ENCODE measurements at regions not wholly inside any gene's neighbourhood (a gene's known extent, or its start where the extent isn't known, plus 50 kb on each side); places are given as distances from the start of the nearest gene placed in this dataset.

DNA sequence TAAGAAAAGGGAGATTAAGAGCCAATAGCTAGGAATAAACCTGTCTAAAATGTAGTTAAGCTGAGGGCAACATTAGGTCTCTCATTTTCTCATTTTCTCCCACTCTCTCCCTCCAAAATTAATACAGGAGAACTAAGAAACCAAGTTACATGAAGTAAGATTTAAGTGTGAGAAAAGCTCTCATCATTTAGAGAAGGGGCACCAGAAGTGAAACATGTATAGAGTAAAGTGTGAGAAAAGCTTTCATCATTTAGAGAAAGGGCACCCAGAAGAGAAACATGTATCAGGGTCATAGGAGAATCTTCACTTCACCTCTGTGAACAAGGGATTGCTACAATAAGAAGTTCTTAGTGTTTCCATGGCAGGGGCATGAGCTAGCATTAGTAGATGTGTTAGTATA is 132.4 kb upstream of the CNTN1 start:
- no peak for DNase-seq

DNA sequence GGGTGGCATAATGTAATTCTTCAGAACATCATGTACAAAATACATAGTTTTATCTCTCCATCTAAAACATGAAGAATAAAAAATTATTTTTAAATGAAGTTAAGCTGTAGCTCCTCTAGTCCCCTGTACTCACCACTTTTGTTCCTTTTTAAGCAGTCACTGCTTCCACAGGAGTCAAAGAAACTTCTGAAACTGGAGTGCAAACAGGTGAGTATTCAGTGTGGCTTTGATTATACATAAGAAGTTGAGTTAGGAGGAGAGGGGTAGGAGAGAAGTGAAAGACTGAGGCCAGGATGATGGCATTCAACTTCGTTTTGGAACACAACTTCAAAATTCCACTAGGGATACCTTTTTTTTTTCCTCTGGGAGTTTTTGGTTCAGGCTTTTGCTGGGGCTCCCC is 131.4 kb upstream of the CNTN1 start:
- DNase-seq, result no peak

GRCh38 chr12:40561395-40561966 is 130.8 kb upstream of the CNTN1 start:
- DNase-seq, result no peak

DNA sequence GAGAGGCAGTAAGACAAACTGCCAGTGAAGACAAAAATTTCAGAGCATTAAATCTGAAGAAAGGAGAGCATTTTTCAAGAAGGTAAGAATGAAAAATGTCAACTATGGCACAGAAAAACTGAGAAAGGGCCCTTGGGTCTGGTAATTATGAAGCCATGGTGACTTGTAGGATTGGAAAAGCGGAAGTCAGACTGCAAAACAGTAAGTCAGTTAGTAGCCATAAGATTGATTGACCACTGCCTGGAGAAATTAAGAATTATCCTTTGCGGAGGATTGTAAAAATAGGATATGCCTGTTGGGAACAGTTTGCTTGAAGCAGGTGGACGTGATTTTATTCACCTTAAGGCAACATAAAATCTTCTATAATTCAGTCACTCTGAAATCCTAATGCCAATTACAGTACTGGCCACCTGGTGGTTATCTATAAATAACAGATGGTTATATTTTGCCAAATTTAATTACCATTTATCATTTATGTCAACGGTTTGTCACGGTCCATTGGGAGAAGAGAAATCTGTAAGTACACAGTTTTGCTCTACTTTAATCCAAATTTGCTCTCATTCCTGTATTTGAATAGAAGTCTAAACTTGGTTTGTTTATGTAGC is 127.1 kb upstream of the CNTN1 start:
- DNase-seq, result peak; percentile 63

- no peak for DNase-seq
Observed at GRCh38 chr12:40566271-40566670, 126.0 kb upstream of the CNTN1 start.

- no peak for DNase-seq
Observed at GRCh38 chr12:40569626-40570179, 122.5 kb upstream of the CNTN1 start.

DNA sequence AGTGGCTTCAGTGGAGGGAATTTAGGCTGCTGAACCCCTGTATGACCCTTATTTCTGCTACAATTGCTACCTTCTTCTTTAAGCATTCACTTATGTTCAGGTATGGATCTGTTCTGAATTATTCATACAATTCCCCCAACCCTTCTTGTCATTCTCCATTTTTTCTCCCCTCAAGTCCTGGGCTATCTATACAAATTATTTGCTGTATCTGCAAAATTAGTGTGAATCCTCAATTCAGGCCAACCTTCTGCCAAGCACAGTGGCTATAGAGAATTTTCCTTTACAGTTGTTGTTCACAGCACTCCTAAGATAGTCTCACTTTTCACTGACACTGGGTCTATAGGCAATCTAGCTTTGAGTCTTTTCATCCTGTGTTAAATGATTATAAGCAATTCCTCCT is 119.2 kb upstream of the CNTN1 start:
- no peak for DNase-seq

- no peak for DNase-seq
Observed at GRCh38 chr12:40575987-40576386, 116.3 kb upstream of the CNTN1 start.

DNA sequence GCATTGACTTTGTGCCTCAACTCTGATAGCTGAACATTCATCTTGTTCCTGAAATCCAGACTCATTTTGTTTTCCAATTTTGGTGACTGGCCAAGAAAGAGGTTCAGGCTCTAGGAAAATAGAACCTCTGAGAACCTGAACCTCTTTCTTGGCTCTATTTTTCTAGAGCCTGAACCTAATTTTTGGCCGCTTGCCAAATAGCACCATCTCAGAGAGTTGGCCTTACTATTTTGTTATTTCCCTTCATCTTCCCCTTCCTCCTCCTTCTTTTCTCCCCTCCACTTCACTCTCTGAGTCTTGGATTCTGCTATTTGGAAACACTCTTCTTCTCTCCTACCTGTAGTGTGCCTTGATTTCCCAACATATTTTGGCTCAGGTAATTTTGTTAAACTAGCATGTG is 114.4 kb upstream of the CNTN1 start:
- DNase-seq, result no peak

DNA sequence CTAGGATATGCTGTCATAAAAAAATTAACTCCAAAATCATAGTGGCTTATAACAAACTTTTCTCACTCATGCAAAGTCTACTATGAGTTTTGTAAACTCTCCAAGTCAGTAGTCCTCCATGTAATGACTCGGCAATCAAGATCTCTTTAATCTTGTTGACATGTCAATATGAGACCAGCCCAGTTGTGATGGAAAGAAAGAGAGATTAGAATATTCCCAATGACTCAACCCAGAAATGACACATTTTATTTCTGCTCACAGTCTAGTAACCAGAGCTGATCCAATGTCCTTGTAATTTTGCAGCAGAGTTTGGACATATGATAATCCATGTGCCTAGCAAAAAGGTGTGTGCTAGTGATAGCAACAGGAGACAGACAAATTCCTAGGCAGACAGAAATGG is 112.6 kb upstream of the CNTN1 start:
- DNase-seq, result no peak

- no peak for DNase-seq
Observed at GRCh38 chr12:40580346-40580745, 111.9 kb upstream of the CNTN1 start.

- no peak for DNase-seq
Observed at GRCh38 chr12:40581889-40582288, 110.3 kb upstream of the CNTN1 start.

DNA sequence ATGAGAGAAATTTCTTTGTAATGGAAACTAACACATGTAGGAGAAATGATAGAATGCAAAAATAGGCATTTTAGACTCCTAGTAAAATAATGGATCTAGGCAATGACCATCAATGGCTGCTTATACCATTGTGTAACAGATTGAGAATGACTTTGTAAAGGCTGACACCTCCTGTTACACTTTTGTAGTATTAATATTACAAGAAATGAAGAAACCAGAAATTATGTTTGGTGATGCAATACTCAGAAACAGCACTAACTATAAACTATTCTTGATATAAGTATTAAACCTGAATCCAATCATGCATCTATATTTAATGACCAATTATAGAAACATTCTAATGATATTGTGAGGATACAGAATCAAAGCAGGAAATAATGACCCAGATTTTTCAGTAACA is 108.5 kb upstream of the CNTN1 start:
- no peak for DNase-seq

DNA sequence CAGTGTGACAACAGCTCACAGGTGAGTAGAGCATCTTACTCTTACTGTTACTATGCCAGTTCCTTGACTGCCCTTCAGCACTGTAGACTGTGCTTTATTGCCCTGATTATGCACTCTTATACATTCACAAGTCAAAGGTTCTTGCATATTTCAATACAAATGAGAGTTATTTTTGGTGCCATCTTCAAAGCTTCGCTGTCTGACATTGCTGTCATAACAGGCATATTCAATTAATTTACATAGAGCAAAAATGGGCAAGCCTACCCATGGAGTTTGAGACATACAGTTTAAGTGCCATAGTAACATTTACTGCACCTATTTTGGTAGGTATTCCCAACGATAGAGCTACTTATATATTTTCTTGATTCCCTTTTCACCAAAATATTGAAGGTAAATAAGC is 107.5 kb upstream of the CNTN1 start:
- DNase-seq, result no peak

- no peak for DNase-seq
Observed at GRCh38 chr12:40586823-40587222, 105.4 kb upstream of the CNTN1 start.

DNA sequence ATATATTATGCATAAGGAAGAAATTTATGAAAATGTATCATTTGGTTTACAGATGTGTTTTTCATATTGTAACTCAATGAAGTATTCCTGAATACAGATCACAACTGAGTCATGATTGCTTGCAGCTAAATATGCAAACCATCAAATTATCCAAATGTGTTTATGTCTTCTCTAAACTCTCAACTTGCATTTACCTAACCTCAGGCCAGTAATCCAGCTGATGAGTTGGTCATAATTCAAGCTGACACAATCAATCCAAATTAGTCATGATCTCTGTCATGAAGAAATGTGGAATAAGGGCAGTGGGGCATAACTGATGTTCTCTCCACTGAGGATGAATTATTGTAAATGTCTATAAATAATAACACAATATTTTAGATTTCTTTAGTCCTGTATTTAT is 104.8 kb upstream of the CNTN1 start:
- no peak for DNase-seq

DNA sequence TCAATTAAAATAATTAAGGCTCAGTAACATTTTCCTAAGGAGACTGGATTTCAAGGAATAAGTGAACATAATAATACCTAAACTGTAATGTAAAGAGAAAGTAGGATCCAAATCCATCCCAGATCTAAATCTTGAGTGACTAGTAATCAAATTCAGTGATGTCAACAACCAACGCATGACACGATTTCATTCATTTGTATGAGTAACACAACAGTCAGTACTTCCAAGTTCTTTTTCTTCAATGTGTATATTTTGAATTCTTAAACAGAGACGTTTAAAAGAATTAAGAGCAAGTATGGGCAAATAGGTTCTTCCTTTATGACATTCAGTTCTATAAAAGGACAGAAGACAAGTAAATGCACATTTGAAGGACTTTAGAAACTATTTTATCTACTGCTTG is 104.3 kb upstream of the CNTN1 start:
- no peak for DNase-seq

DNA sequence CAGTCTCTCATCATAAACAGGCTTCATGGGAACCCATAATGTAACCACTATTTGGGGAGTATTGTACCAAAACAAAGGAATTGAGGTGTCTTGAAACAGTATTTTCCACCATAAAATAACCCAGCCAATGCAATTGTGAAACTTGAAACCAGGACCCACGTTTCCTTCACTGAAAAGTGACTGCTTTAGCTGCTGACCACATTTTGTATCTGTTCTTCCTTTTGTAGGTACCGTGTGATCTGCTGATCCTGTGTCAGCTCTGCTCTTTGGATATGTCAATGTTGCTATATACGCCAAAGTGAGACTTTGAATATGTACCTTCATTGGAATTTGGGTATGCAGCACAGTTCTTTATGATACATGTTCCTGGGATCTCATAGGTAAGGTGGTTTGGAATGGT is 95.1 kb upstream of the CNTN1 start:
- no peak for DNase-seq

DNA sequence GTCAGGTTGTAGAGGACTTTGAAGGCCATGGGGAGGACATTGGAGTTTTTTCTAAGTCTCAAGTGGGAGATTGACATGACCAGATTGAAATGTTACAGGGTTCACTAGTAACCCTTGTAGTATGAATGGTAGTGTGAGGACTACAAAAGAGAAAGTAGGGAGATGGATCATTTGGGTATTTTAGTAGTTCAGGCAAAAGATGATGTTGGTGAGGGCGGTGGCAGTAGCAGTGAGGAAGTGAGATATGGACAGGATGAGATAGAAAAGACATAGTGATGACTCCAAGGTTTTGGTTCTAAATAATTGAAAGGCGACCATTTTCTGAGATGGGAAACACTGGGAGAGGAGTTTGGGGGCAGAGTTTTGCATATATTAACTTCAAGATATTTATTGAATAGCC is 94.2 kb upstream of the CNTN1 start:
- DNase-seq, result no peak

- DNase-seq, result no peak
Observed at GRCh38 chr12:40602562-40602961, 89.7 kb upstream of the CNTN1 start.

- DNase-seq, result no peak
Observed at GRCh38 chr12:40614923-40615322, 77.3 kb upstream of the CNTN1 start.

GRCh38 chr12:40615590-40615989 is 76.6 kb upstream of the CNTN1 start:
- no peak for DNase-seq

- no peak for DNase-seq
Observed at GRCh38 chr12:40616383-40616915, 75.8 kb upstream of the CNTN1 start.

GRCh38 chr12:40618636-40619035 is 73.6 kb upstream of the CNTN1 start:
- DNase-seq, result no peak

DNA sequence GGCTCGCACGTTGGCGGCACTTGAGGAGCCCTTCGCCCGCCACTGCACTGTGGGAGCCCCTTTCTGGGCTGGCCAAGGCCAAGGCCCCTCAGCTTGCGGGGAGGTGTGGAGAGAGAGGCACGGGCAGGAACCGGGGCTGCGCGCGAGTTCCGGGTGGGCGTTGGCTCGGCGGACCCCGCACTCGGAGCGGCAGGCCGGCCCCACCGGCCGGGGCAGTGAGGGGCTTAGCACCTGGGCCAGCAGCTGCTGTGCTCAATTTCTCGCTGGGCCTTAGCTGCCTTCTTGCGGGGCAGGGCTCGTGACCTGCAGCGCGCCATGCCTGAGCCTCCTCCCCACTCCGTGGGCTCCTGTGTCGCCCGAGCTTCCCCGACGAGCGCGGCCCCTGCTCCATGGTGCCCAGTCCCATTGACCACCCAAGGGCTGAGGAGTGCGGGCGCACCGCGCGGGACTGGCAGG is 71.6 kb upstream of the CNTN1 start:
- no peak for DNase-seq

Measured in NCI-H748 treated with DMSO at 0.1 percent for 48 hours (cell line).